ENCODE measurements at regions not wholly inside any gene's neighbourhood (a gene's known extent, or its start where the extent isn't known, plus 50 kb on each side); places are given as distances from the start of the nearest gene placed in this dataset.
"Not testable (repeated sequence)": the region's sequence is repeated elsewhere in the genome, so short reads cannot be mapped to it uniquely, and the experiment has no call there.

- no peak overlapping the region for H3K4me3 ChIP-seq (ENCODE audit: low read depth, poor library complexity, severe bottlenecking)
- DNase-seq (ENCODE audit: low spot score in 2 of 2) = no peak
- intact Hi-C loops (cut with DNase I; ENCODE audit: low total_unique reads) = no loop called here
- WGBS, 2 donors = 37 to 43% methylated on average over 3 of the region's 3 CpGs
- no peak for TF ChIP-seq CTCF (IDR thresholded peaks at IDR 0.05)
- no peak for TF ChIP-seq POLR2A (IDR thresholded peaks at IDR 0.05)
These were observed 534.6 kb upstream of the NRP1 start for GRCh38 chr10:33869028-33869427.

- DNase-seq (ENCODE audit: low spot score in 2 of 2); H3K4me3 ChIP-seq (ENCODE audit: low read depth, poor library complexity, severe bottlenecking); intact Hi-C loops (cut with DNase I; ENCODE audit: low total_unique reads): not testable (repeated sequence)
- 84 to 88% methylated on average over 8 of the region's 8 CpGs for WGBS, 2 donors
These were observed 532.8 kb upstream of the NRP1 start for GRCh38 chr10:33867199-33867789.

DNA sequence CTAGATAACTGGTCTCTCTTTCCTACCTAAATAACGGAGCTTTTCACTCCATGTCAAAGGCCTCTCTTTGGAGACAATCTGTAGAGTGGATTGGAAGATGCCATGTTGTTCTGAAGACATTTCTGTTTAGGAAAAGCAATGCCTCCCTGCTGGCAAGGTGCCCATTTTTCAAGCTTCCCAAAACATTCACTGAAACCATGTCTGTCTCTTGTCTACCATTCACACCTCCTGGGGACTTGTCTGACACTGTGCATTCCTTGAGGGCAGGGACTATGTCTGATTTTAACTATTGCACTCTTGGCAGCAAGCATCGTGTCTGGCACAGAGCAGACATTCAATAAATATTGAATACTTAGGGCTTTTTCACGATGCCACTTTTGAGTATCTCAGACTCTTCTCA lies 528.9 kb upstream of the NRP1 start:
- DNase-seq (ENCODE audit: low spot score in 2 of 2) = no peak
- WGBS, 2 donors = 66 to 74% methylated on average over 3 of the region's 3 CpGs
- intact Hi-C loops (cut with DNase I; ENCODE audit: low total_unique reads) = no loop called here
- no peak for TF ChIP-seq CTCF (IDR thresholded peaks at IDR 0.05)
- no peak for TF ChIP-seq POLR2A (IDR thresholded peaks at IDR 0.05)
- H3K4me3 ChIP-seq (ENCODE audit: low read depth, poor library complexity, severe bottlenecking) = no peak overlapping the region

DNA sequence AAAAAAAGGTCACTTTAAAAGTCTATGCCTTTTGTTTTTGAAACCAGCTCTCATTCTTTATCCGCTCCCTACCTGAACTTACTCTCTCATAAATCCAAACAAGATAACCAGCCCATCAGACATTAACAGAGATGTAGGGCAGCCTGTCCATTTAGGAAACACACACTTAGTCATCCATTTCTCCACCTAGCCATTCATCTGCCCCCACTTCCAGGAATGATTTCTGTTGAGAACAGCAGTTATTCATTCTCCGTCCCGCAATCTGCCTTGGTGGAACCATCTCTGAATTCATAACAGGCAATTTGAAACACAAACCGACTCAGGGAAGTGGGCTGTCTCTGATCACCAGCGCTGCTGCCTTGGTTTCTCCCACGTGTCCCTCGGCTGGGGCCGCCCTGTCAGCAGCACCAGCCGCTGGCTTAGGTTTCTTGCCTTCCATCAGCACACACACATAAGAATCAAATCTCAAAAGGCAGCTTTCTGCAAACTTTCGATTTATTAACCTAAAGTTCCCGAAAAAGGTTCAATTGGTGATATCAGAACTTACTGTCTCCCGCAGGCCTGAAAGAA lies 528.2 kb upstream of the NRP1 start:
- intact Hi-C loops (cut with DNase I; ENCODE audit: low total_unique reads) = no loop called here
- no peak for DNase-seq (ENCODE audit: low spot score in 2 of 2)
- no peak overlapping the region for H3K4me3 ChIP-seq (ENCODE audit: low read depth, poor library complexity, severe bottlenecking)
- TF ChIP-seq POLR2A (IDR thresholded peaks at IDR 0.05) = no peak
- TF ChIP-seq CTCF (IDR thresholded peaks at IDR 0.05) = no peak
- WGBS, 2 donors = 94 to 95% methylated on average over 12 of the region's 12 CpGs

GRCh38 chr10:33861833-33862232 lies 527.4 kb upstream of the NRP1 start:
- H3K4me3 ChIP-seq (ENCODE audit: low read depth, poor library complexity, severe bottlenecking) = no peak overlapping the region
- intact Hi-C loops (cut with DNase I; ENCODE audit: low total_unique reads) = no loop called here
- TF ChIP-seq POLR2A (IDR thresholded peaks at IDR 0.05) (no peak), CTCF (IDR thresholded peaks at IDR 0.05) (no peak)
- DNase-seq (ENCODE audit: low spot score in 2 of 2) = no peak
- WGBS, 2 donors = 78 to 81% methylated on average over 3 of the region's 3 CpGs

- WGBS, 2 donors = 78 to 82% methylated on average over 7 of the region's 7 CpGs
- H3K4me3 ChIP-seq (ENCODE audit: low read depth, poor library complexity, severe bottlenecking) = no peak overlapping the region
- TF ChIP-seq POLR2A (IDR thresholded peaks at IDR 0.05) = no peak
- TF ChIP-seq CTCF (IDR thresholded peaks at IDR 0.05) = no peak
- DNase-seq (ENCODE audit: low spot score in 2 of 2) = no peak
- intact Hi-C loops (cut with DNase I; ENCODE audit: low total_unique reads) = no loop called here
These were observed 526.7 kb upstream of the NRP1 start for GRCh38 chr10:33861016-33861704.
